ENCODE measurements at regions not wholly inside any gene's neighbourhood (a gene's known extent, or its start where the extent isn't known, plus 50 kb on each side); places are given as distances from the start of the nearest gene placed in this dataset.

DNA sequence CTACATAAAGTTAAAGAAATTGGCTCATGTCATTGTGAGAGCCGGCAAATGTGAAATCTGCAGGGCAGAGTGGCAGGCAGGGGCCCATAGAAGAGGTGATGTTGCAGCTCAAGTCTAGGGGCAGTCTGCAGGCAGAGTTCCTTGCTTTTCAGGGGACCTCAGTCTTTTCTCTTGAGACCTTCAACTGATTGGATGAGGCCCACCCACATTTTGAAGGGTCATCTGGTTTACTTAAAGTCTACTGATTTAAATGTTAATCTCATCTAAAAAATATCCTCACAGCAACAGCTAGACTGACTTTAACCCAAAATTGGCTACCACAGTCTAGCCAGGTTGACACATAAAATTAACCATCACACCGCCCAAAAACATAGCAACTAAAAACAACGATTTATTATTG is 77.6 kb upstream of the ALDH1L1 start:
- no peaks in the 10 kb centered on the region for H3K36me3 ChIP-seq (replicated peaks; ENCODE audit: insufficient read depth, low read length)
- no peak for TF ChIP-seq EZH2phosphoT487 (IDR thresholded peaks at IDR 0.05; ENCODE audit: low read length)
- TF ChIP-seq, protein P1, sequence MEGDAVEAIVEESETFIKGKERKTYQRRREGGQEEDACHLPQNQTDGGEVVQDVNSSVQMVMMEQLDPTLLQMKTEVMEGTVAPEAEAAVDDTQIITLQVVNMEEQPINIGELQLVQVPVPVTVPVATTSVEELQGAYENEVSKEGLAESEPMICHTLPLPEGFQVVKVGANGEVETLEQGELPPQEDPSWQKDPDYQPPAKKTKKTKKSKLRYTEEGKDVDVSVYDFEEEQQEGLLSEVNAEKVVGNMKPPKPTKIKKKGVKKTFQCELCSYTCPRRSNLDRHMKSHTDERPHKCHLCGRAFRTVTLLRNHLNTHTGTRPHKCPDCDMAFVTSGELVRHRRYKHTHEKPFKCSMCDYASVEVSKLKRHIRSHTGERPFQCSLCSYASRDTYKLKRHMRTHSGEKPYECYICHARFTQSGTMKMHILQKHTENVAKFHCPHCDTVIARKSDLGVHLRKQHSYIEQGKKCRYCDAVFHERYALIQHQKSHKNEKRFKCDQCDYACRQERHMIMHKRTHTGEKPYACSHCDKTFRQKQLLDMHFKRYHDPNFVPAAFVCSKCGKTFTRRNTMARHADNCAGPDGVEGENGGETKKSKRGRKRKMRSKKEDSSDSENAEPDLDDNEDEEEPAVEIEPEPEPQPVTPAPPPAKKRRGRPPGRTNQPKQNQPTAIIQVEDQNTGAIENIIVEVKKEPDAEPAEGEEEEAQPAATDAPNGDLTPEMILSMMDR (IDR thresholded peaks at IDR 0.05; ENCODE audit: low read length): no peak
- TF ChIP-seq EZH2 (optimal IDR thresholded peaks at IDR 0.05; ENCODE audit: low read depth, low read length): no peak
- DNase-seq: no peak
- no peak overlapping the region for H3K4me3 ChIP-seq (ENCODE audit: low read length)
- H4K20me1 ChIP-seq (ENCODE audit: insufficient read depth, low read length): no peaks in the 10 kb centered on the region
- no peak overlapping the region for H2AFZ ChIP-seq (ENCODE audit: low read length)
- H3K9me2 ChIP-seq (replicated peaks; ENCODE audit: insufficient read depth, low read length): no peaks in the 10 kb centered on the region
- no peak overlapping the region for H3K4me2 ChIP-seq (ENCODE audit: low read depth, low read length)
- no peak overlapping the region for H3K9ac ChIP-seq (ENCODE audit: low read length)
- H3K9me3 ChIP-seq (replicated peaks; ENCODE audit: insufficient read depth, low read length): no peaks in the 10 kb centered on the region
- no peaks in the 10 kb centered on the region for H3K27me3 ChIP-seq (replicated peaks; ENCODE audit: insufficient read depth, low read length)
- no peaks in the 10 kb centered on the region for H3K79me2 ChIP-seq (ENCODE audit: low read length)
- no peaks in the 10 kb centered on the region for H3K4me1 ChIP-seq (ENCODE audit: low read length)
- H3K27ac ChIP-seq (ENCODE audit: low read length): no peak overlapping the region
- no peaks in the 10 kb centered on the region for H3F3A ChIP-seq (ENCODE audit: insufficient read depth, low read length)

DNA sequence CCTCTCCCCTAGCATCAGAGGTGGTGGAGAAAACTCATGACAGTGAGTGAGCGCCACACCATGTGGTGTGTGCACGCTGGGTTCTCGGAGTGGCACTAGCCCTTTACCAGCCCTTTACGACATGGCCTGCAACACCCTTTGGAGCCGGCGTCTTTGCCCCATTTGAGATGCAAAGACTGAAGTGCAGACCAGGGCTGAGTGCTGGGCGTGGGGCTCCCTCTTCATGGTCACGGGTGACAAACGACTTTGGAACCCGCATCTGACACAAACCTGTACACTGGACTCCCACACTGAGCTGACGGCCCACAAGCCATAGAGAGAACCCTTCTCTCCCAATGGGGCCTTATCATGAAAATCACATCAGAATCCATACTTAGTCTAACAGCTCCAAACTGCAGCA is 76.8 kb upstream of the ALDH1L1 start:
- Histone ChIP-seq H3K4me2 (ENCODE audit: low read depth, low read length) (no peak overlapping the region), H2AFZ (ENCODE audit: low read length) (no peak overlapping the region), H3F3A (ENCODE audit: insufficient read depth, low read length) (no peaks in the 10 kb centered on the region), H3K9me3 (replicated peaks; ENCODE audit: insufficient read depth, low read length) (no peaks in the 10 kb centered on the region), H4K20me1 (ENCODE audit: insufficient read depth, low read length) (no peaks in the 10 kb centered on the region), H3K9ac (ENCODE audit: low read length) (no peak overlapping the region), H3K36me3 (replicated peaks; ENCODE audit: insufficient read depth, low read length) (no peaks in the 10 kb centered on the region), H3K27me3 (replicated peaks; ENCODE audit: insufficient read depth, low read length) (no peaks in the 10 kb centered on the region), H3K4me1 (ENCODE audit: low read length) (no peaks in the 10 kb centered on the region), H3K79me2 (ENCODE audit: low read length) (no peaks in the 10 kb centered on the region), H3K27ac (ENCODE audit: low read length) (no peak overlapping the region), H3K9me2 (replicated peaks; ENCODE audit: insufficient read depth, low read length) (no peaks in the 10 kb centered on the region), H3K4me3 (ENCODE audit: low read length) (no peak overlapping the region)
- no peak for DNase-seq
- TF ChIP-seq EZH2 (optimal IDR thresholded peaks at IDR 0.05; ENCODE audit: low read depth, low read length) (no peak), EZH2phosphoT487 (IDR thresholded peaks at IDR 0.05; ENCODE audit: low read length) (no peak)
- TF ChIP-seq, protein P1 (IDR thresholded peaks at IDR 0.05; ENCODE audit: low read length): no peak

DNA sequence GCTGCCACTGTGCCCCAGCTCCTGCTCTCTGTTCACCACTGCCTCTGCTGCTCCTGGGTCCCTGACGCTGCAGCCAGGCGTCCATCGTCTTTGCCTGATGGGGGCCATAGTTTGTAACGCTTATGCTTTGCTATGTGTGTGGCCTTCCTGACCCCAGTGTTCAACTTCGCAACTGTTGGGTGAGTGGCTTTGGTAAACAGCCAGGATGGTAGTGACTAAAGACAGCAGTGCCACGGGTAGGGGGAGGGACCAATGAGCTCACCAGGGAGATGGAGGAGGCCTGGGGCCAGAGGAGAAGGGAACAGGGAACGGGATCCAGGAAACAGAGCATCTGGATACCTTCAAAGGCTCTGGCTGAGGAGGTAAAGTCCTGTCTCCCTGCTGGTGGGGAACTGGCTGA is 75.9 kb upstream of the ALDH1L1 start:
- H3K4me3 ChIP-seq (ENCODE audit: low read length): no peak overlapping the region
- no peaks in the 10 kb centered on the region for H3K9me3 ChIP-seq (replicated peaks; ENCODE audit: insufficient read depth, low read length)
- no peak overlapping the region for H3K9ac ChIP-seq (ENCODE audit: low read length)
- H3K27ac ChIP-seq (ENCODE audit: low read length): no peak overlapping the region
- no peaks in the 10 kb centered on the region for H3F3A ChIP-seq (ENCODE audit: insufficient read depth, low read length)
- H3K4me2 ChIP-seq (ENCODE audit: low read depth, low read length): no peak overlapping the region
- no peaks in the 10 kb centered on the region for H3K79me2 ChIP-seq (ENCODE audit: low read length)
- DNase-seq: no peak
- no peaks in the 10 kb centered on the region for H4K20me1 ChIP-seq (ENCODE audit: insufficient read depth, low read length)
- no peak for TF ChIP-seq EZH2 (optimal IDR thresholded peaks at IDR 0.05; ENCODE audit: low read depth, low read length)
- TF ChIP-seq EZH2phosphoT487 (IDR thresholded peaks at IDR 0.05; ENCODE audit: low read length): no peak
- TF ChIP-seq, protein P1 (IDR thresholded peaks at IDR 0.05; ENCODE audit: low read length): no peak
- no peaks in the 10 kb centered on the region for H3K4me1 ChIP-seq (ENCODE audit: low read length)
- H3K27me3 ChIP-seq (replicated peaks; ENCODE audit: insufficient read depth, low read length): no peaks in the 10 kb centered on the region
- H3K9me2 ChIP-seq (replicated peaks; ENCODE audit: insufficient read depth, low read length): no peaks in the 10 kb centered on the region
- no peaks in the 10 kb centered on the region for H3K36me3 ChIP-seq (replicated peaks; ENCODE audit: insufficient read depth, low read length)
- H2AFZ ChIP-seq (ENCODE audit: low read length): no peak overlapping the region
